NOMO-1 treated with DMSO at 0.1 percent for 48 hours (cell line): ENCODE measurements at regions not wholly inside any gene's neighbourhood (a gene's known extent, or its start where the extent isn't known, plus 50 kb on each side); places are given as distances from the start of the nearest gene placed in this dataset.
"Not testable (repeated sequence)": the region's sequence is repeated elsewhere in the genome, so short reads cannot be mapped to it uniquely, and the experiment has no call there.

Source experiments
- DNase-seq: peaks from one replicate; lab custom pipeline; 2025; ENCODE audit not compliant: unreplicated experiment; lab: John Stamatoyannopoulos, UW

DNA sequence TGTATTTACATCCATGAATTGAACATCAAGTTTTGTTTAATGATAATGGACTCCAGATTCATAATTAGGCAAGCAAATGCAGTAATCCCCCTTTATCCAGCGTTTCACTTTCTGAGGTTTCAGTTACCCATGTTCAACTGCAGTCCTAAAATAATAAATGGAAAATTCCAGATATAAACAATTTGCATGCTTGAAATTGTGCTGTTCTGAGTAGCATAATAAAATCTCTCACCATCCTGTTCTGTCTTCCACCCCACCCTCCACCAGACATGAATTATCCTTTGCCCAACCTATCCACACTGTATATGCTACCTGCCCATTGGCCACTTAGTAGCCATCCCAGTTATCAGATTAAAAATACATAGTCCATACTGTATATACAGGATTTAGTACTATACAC is 224.5 kb upstream of the CHAC2 start:
- no peak for DNase-seq

GRCh38 chr2:53536583-53537361 is 230.8 kb upstream of the CHAC2 start:
- DNase-seq, result no peak

DNA sequence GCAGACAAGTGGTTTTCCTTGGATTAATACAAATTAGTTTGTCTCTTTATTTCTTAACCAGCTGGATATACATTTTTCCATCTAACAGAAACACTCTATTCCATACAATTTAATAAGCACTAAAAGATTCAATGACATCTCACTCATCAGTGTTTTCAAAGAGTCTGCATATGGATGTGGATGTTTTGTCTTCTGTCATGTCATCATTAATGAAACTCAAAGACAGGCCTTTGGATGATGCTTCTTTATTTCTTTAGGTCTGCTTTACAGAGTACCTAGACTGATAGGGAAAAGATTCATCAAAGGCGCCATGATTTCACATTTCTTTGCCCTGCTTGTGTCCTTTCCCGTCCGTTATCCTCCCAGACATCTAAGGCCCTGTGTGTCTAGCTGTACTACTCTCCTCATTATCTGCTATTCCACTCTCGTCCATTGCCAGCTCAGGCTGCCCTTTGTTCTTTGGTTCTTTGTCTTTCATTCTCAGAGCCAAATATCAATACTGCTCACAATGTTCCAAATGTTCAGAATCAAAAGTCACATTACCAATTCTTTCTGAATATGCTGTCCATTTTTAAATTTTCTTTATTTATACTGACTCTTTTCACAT is 232.3 kb upstream of the CHAC2 start:
- DNase-seq, result no peak

GRCh38 chr2:53530126-53530525 is 237.5 kb upstream of the CHAC2 start:
- no peak for DNase-seq

DNA sequence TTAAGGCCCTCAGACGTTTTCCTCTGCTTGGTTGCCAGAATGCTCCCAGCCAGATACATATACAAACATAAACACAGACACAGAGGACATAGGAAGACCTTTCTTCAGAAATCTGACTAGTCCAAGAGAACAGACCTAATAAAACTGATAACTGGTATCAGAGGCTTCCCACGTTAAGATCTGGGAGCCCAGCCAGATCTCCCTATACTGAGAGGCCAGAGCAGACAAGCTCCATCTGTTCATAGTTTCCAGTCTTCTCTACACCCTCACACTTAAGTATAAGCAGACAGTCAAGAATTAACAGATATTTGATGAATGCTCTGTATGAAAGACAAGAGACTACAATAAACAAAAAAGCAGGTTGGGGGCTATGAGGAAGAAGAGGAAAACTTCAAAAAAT is 240.5 kb upstream of the CHAC2 start:
- DNase-seq, result no peak

DNA sequence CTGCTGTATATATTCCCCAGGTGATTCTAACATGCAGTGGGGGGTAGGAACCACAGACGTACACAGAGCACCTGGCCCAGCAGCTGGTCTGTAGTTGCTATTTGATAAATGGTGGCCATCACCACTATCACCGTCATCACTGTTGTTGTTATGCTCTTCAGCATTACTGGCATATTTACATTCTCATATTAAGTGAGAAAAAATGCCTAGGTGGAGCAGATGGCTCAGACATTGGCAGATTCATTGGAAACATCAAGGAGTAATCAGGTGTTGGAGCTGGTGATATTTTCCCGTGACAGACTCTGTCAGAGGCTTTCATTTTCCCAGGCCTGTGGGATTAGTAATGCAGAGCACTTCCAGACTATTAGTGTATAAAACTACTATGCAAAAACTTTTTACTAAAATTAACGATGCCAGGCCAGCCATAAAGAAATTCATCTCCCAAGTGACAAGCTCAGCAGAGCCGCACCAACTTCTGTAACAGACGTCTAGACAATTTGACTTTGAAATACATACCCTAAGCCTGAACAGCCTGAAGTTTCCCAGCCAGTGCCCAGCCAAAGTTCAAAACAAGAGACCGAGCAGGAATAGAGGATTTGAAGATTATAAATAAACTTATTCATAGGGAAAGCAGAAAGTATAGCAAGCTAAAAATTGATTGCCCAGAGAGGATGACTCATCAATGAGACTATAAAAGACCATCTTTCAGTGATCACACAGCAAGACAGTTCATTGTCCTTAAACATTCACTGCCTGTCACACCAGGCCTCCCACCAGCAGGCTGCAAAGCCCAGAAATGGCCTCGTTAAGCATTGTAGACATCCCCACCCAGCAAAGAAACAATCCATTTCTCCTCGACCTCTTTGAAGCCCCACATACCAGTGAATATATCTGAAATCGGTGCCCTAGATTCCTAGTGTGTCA is 247.4 kb upstream of the CHAC2 start:
- DNase-seq, result no peak

DNA sequence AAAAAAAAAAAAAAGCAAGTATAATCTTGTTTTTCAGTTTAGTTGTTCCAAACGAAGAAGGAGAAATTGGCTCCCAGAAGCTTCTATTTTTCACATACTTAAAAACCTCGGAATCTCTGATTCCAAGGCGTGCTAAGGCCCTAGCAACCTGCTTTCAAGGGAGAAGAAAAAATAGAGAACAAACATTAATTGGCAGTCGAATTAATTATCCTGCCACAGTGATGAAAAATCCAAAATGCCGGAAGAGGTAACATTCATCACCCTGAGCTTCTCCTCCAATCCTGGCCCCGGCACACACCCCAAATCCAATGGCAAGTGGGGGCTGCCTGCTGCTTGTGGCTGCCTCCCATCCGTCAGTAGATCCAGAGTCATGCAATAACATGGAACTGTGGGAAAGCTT is 250.2 kb upstream of the CHAC2 start:
- no peak for DNase-seq

DNA sequence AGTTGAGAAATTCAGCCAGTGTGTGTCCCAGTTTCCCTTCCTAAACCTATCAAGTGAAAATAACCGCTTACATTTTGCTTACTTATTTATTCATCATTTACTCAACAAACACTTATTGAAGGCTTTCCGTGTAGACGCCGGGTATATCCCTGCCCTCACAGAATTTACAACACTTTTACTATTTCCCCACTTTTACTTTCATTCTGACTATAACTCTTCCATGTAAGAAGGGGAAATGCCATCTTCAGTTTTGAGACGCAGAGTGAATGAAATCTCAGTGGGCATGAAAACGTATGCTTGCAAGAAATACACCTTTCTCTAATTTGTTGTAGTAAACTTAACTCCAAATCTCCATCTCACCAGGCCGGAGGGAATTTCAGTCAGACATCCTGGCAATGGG is 251.0 kb upstream of the CHAC2 start:
- peak; percentile 7 for DNase-seq

GRCh38 chr2:53515435-53516332 is 251.9 kb upstream of the CHAC2 start:
- DNase-seq, result no peak

- no peak for DNase-seq
These were observed 254.4 kb upstream of the CHAC2 start for GRCh38 chr2:53513167-53513666.

- DNase-seq, result no peak
These were observed 255.4 kb upstream of the CHAC2 start for GRCh38 chr2:53512071-53512826.

GRCh38 chr2:53511549-53511948 is 256.1 kb upstream of the CHAC2 start:
- DNase-seq, result no peak

DNA sequence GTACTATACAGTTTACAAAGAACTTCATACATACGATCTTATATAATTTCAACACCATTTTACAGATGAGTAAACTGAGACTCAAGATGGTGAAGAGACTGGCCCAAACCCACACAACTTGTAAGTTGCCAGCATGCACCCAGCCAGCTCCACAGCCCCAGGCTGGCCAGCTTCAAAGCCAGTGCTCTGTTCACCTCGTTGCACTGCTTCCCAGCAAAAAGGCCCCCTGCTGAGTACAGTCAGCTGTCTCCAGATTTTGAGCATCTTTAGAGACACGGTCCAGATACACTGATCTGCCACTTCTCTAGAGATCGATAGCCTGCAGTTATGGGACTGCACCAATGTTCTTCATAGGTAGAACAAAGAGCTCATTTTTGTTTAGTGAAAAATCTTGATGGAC is 257.2 kb upstream of the CHAC2 start:
- no peak for DNase-seq

DNA sequence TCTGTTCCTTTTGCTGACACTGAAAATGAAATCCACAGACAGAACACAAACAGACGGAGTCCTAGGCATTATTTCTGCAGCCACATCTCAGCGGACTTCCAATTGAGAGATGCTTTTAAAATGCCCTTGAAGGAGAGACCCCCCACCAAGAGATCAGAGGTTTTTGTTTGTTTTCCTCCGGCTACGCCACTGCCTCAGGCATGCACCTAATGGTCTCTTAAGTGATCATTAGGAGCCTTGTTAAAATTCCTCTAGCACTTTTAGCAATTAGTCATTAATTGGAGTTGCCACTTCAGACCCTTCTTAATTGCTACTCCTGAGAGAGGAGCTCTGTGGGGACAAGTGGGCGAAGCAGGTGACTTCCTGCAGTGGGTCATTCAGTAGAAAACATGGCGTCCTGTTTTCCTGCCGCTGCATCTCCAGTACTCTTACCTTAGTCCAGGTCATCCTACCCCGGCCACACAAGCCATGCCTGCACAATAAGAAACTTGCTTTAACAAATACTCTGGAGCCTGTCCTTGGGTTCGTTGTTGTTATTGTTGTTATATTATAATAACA is 257.7 kb upstream of the CHAC2 start:
- no peak for DNase-seq

- no peak for DNase-seq
These were observed 258.9 kb upstream of the CHAC2 start for GRCh38 chr2:53508667-53509066.

DNA sequence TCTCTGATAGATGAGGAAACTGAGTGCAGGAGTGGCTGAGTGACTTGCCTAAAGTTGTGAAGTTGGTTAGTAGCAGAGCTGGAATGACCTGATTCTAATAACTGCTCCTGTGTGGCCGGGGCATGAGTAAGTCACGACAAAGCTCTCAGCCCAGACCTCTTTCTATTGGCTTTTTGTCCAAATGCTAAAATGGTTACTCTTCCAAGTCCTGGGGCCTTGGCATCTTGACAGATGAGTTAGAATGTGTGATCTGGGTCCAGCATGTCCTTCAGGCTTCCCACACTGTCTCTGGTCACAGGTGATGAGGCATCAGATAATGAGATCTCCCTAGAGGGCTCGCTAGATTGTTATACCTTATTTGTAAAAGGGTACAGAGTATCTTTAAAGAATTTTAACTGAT is 260.5 kb upstream of the CHAC2 start:
- DNase-seq, result not testable (repeated sequence)

DNA sequence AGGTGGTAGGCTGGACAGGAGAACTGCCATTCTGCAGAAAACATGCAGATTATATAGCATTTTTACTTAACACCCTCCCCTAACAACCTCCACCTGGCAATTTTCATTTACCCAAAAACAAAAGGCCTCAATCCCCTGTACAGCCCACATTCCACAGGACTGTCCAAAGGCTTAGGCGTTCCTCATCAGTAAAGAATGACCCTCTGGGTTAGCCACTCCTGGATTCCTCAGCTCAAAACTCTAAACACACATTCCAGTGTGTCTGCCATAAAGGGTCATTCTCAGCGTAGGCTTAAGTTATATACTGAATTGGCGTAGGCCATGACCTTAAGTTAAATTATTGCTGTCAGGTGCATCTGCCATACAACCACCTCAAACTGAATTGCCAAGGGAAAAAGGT is 261.8 kb upstream of the CHAC2 start:
- DNase-seq, result no peak

GRCh38 chr2:53504507-53504906 is 263.1 kb upstream of the CHAC2 start:
- DNase-seq, result no peak

DNA sequence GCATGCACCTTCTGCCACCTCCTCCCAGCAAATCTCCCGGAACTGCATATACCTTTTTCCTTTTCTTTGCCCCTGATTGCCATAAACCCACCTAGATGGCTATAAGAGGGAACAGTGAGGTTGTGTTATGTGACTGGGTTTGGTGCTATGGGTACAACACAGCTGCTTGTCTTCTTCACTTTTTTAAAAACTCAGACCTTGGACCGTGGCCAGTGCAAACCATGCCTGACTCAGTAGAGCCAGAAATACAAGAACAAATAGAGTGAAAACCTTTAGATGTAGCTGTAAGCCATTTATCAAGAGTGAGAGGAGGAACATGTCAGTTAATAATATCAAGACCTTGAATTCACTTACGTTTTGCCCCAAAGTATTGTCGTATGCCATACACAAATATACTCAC is 267.4 kb upstream of the CHAC2 start:
- DNase-seq, result no peak

- DNase-seq, result no peak
These were observed 269.4 kb upstream of the CHAC2 start for GRCh38 chr2:53498210-53498609.
